Retinal pigment epithelial cell (primary cell): ENCODE measurements at regions not wholly inside any gene's neighbourhood (a gene's known extent, or its start where the extent isn't known, plus 50 kb on each side); places are given as distances from the start of the nearest gene placed in this dataset.
A peak's percentile ranks its signal among the peaks of the same experiment; 100 is the strongest.

Source experiments
- DNase-seq: peaks from one replicate; pipeline ENCODE4 v3.0.0-alpha.2; 2010; ENCODE audit warnings: low read depth
- H3K4me3 ChIP-seq: 2 replicates; pipeline ENCODE4 v1.5.1; 2011; ENCODE audit warnings: mild to moderate bottlenecking, low read length, control low read depth, moderate library complexity
- TF ChIP-seq, protein P1 (sequence below): conservative IDR thresholded peaks from 2 replicates; pipeline ENCODE4 v1.5.1; 2011; ENCODE audit warnings: low read depth, low read length, control low read depth, inconsistent platforms

DNA sequence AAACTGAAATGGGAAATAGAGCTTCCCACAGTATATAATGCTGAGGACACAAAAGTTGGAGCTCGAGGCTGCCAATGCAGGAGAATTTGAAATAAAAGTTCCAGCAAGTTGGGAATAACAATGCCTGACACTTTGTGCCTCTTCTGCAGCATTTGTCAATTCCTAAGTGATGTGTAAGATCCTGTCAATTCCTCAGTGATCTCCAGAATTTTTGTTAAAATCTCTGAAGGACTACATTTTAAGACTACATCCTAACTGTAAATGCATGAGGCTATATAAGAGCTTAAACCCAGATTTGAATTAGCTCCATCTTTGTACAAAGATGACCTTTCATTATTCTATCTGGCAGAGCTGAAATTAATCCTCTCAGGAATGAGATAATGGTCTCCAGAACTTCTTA lies 208.2 kb downstream of the COL12A1 start:
- peak; percentile 20 for DNase-seq

DNA sequence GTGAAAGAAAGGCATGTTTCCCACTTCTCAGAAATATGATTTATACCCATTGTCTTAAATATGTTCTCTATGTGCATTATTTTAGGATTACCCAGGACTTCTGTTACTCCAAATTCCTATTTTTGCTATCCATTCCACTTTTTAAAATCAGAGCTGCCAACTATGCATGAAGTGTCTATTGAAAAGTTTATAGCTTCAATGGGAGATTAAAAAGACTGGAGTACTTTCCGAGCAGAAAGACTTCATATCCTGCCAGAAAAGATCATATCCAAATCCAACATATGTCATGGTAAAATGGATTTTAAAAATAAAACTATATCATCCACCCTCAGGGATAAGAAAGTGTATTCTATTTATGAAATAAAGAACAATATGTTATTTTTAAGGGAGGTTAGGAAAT lies 212.7 kb downstream of the COL12A1 start:
- no peak for DNase-seq
- TF ChIP-seq, protein P1, sequence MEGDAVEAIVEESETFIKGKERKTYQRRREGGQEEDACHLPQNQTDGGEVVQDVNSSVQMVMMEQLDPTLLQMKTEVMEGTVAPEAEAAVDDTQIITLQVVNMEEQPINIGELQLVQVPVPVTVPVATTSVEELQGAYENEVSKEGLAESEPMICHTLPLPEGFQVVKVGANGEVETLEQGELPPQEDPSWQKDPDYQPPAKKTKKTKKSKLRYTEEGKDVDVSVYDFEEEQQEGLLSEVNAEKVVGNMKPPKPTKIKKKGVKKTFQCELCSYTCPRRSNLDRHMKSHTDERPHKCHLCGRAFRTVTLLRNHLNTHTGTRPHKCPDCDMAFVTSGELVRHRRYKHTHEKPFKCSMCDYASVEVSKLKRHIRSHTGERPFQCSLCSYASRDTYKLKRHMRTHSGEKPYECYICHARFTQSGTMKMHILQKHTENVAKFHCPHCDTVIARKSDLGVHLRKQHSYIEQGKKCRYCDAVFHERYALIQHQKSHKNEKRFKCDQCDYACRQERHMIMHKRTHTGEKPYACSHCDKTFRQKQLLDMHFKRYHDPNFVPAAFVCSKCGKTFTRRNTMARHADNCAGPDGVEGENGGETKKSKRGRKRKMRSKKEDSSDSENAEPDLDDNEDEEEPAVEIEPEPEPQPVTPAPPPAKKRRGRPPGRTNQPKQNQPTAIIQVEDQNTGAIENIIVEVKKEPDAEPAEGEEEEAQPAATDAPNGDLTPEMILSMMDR = no peak
- H3K4me3 ChIP-seq = no peak overlapping the region

More for the DNA sequence above, 208.2 kb downstream of the COL12A1 start:
- TF ChIP-seq, protein P1 = no peak
- H3K4me3 ChIP-seq = no peak overlapping the region

DNA sequence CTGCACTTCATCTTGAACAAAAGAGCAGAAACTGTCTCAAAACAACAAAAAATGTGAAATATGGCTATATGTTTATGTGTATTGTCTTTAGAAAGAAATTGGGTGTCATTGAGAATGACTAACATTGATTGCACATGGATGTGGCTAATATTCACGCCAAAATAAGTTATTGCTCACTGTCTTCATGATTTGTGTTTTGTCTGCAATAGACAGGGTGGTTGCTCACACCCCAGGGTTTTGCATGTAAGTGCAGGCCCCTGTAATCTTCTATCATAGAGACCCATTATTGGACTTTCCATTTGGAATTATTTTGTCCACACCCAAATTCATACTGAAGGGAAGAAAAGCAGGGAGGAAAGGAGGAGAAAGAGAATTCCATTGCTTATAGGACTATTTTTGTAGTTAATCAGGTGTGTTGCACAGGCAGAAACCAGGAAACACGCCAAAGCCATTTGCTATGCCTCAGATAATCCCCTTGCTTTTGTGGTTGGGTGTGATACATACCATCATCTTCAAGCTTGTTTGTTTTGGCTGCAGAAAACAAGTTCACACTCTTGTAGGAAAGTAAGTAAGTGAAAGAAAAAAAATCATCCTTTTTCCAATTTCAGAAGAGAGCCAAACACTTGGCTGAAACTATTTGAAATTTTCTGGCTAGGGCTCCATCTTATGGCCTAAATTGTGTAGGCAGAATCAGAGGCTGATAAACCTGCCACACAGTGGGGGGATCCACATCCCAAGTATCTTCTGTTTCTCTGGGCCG lies 214.1 kb downstream of the COL12A1 start:
- TF ChIP-seq, protein P1 = peak; percentile 38
- no peak overlapping the region for H3K4me3 ChIP-seq
- DNase-seq = peak; percentile 84

DNA sequence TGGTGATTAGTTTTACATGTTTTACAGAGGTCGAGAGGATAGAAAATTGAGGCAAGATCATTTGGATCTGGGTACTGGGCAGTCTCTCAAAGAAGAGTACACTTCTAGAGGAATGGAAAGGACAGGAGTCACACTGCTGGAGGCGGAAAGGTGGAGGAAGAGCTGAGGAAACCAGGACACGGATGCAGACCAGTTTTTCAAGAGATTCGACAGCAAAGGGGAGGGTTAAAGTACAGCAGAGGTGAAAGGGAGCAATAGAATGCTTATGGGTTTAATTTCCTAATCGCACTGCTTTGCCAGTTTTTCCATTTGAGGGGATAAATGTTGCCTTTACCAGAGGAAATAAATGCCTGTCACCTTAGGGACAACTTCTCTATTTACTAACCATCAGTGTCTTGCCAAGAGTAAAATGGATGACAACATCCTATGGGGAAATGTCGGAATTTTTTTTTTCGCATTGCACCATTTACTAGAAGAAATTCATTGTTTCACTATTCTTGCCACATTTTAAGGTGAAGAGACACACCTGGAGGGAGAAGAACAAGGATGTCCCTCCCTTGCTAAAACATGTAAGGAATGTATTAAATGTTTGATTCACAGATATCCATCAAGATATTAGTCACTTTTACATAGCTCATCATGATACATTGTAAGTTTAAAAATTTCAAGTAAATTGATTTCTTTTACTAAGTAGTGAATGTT lies 226.6 kb downstream of the COL12A1 start:
- DNase-seq = no peak
- H3K4me3 ChIP-seq = no peak overlapping the region
- TF ChIP-seq, protein P1 = no peak

DNA sequence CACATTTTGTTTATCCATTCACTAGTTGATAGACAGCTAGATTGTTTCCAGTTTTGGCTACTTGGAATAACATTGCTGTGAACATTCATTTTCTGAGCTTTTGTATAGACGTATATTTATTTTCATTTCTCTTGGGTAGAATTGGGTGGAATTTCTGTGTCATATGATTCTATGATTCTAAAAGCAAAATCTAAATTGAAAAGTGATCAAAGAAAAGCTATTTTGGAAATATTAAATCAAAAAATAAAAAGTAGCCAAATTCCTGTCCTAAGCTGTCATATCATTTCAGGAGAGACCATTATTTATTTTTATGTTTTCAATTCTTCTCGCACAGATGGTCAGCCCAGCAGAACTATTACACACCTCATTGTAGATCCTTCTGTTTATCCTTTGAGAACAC lies 229.2 kb downstream of the COL12A1 start:
- no peak for DNase-seq
- TF ChIP-seq, protein P1 = no peak
- H3K4me3 ChIP-seq = no peak overlapping the region

DNA sequence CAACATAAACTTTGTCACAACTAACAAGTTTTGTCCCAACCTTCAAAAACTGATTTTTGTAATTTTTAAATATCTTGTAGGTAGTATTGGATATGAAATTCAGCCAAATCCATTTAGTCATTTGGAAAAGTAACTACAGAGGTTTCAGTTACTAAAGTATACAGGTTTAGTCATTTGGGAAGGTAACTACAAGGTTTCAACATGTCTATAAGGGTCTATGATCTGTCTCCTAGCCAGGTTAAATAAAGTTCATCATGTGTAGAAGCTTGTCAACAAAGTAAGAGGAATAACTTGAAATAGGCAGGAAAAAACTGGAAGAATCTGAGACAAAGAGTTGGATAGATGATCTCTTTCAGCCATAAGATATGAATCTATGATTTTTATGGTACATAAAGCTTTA lies 229.8 kb downstream of the COL12A1 start:
- no peak overlapping the region for H3K4me3 ChIP-seq
- TF ChIP-seq, protein P1 = no peak
- DNase-seq = no peak

DNA sequence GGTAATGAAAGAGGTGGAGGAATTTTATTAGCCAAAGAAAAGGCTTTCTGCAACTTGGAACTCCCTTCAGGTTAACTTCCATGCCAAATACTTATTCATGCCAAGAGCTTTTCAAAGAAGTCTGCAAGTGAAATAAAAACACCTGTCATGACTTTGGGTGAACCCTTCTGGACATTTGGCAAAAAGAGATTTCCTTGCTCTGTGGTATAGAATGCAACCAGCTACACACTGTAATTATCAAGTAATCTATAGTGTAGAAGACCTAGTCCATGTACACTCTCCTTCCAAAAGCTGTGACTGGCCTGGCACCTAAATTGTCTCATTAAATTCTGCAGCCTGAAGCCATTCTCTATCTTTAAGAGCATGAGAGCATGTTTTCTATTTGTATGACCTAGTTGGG lies 232.3 kb downstream of the COL12A1 start:
- H3K4me3 ChIP-seq = no peak overlapping the region
- no peak for DNase-seq
- TF ChIP-seq, protein P1 = no peak
